Heart right ventricle (tissue), 16 donors: ENCODE measurements at regions not wholly inside any gene's neighbourhood (a gene's known extent, or its start where the extent isn't known, plus 50 kb on each side); places are given as distances from the start of the nearest gene placed in this dataset.

Experiments
- ATAC-seq, 8 donors: fragments of 200-7000 bp; cut with Tn5 transposase; one replicate each; pipeline ENCODE4 v1.9.1; 2020; ENCODE audit warnings: mild to moderate bottlenecking in 8 of 8, moderate library complexity in 8 of 8, moderate number of reproducible peaks in 1 of 8
- DNase-seq, 2 donors: peaks; one replicate each; pipeline ENCODE4 v3.0.0-alpha.2; 2020
- H3K27ac ChIP-seq, 10 donors: fragments of 200-600 bp; sonication (generic) in 2 of 10; one replicate each; pipeline versions ENCODE4 v1.5.0 to v1.8.0; 2020 to 2022; ENCODE audit warnings: mild to moderate bottlenecking in 3 of 10
- H3K27me3 ChIP-seq, 7 donors: fragments of 200-600 bp; one replicate each; pipeline ENCODE4 v1.8.0; 2021 to 2022; ENCODE audit warnings: mild to moderate bottlenecking in 2 of 7
- H3K36me3 ChIP-seq, 9 donors: fragments of 200-600 bp; sonication (generic) in 1 of 9; one replicate each; pipeline versions ENCODE4 v1.5.0 to v1.8.0; 2020 to 2022; ENCODE audit warnings: mild to moderate bottlenecking in 2 of 9
- H3K4me1 ChIP-seq, 9 donors: fragments of 200-600 bp; sonication (generic) in 1 of 9; one replicate each; pipeline versions ENCODE4 v1.5.0 to v1.8.0; 2020 to 2022; ENCODE audit warnings: mild to moderate bottlenecking in 4 of 9
- H3K4me3 ChIP-seq, 10 donors: fragments of 200-600 bp; sonication (generic) in 2 of 10; one replicate each; pipeline versions ENCODE4 v1.5.0 to v1.8.0; 2020 to 2022; ENCODE audit warnings: mild to moderate bottlenecking in 7 of 10, moderate library complexity in 2 of 10
- H3K9me3 ChIP-seq, 11 donors: fragments of 200-600 bp in 10 of 11; sonication (generic) in 2 of 11; one replicate each; pipeline versions ENCODE4 v1.5.0 to v1.8.0; 2013 to 2022; ENCODE audit warnings: mild to moderate bottlenecking in 2 of 11, control low read depth in 1 of 11, moderate library complexity in 1 of 11
- CTCF ChIP-seq, 9 donors: fragments of 200-600 bp; sonication (generic) in 2 of 9; IDR thresholded peaks; one replicate each; pipeline versions ENCODE4 v1.5.0 to v1.8.0; 2021 to 2022; ENCODE audit warnings: antibody characterized with exemption in 9 of 9, mild to moderate bottlenecking in 5 of 9, moderate library complexity in 1 of 9
- whole genome bisulfite sequencing, 2 donors: extraction: QIAGEN DNeasy Blood & Tissue Kit; methylation state at CpG; one replicate each; pipeline ENCODE4 v1.1.7; 2013; ENCODE audit warnings: inconsistent platforms in 1 of 2; 5-methylcytosine and 5-hydroxymethylcytosine counted together
- intact Hi-C, 10 donors: fragments of 100-400 bp; cut with DNase I; formaldehyde crosslinking; loops; one replicate each; pipeline versions ENCODE4 v1.11.1 to v1.14.2; 2022
- donor health status: Arrhythmogenic right ventricular cardiomyopathy.
- donor health status: ischemic (EF 13 %, LVEDD 7.1; RV severe dilation, severe dysfunction).
- donor health status: healthy with polysubstance abuse.
- donor health status: DM: no; HTN: yes; CAD: no.
- donor health status: DM: no; HTN: no; CAD: no.
- donor health status: ischemic (EF 25% LVEDD 6.9; RV normal size, moderate dysfunction).
- donor health status: ischemic (EF 25% LVEDD 5.7; RV mildly dilated, moderate dysfunction).
- donor health status: healthy.
- donor health status: DM: yes; HTN: yes; CAD: no.
- donor health status: Ischemic cardiomyopathy.
- donor health status: ischemic (EF 35%, LVEDD 5.7; RV mildly dilated, moderate dysfunction).
- donor health status: nonischemic (EF 11% LVEDD 7.7; RV severe dilation, severe dysfunction).
- donor health status: DM: yes; HTN: yes; CAD: no.
- donor health status: PGD.
- donor health status: ischemic (EF 29% LVEDD 5.4; RV normal size, mild dysfunction).
- donor health status: nonischemic (EF 23%, LVEDD 6.1; RV moderate dilation, normal function).

GRCh38 chr15:55126111-55126510, 70.6 kb downstream of the RSL24D1 start:
- H3K27me3 ChIP-seq: no peaks in the 10 kb centered on the region
- H3K4me1 ChIP-seq: peaks cover 0 to 5% (median 0%) of the 10 kb centered on the region in 9 donors
- peaks cover 0 to 2% (median 0%) of the 10 kb centered on the region in 11 donors for H3K9me3 ChIP-seq
- no peak for TF ChIP-seq CTCF (IDR thresholded peaks at IDR 0.05)
- no peak for ATAC-seq
- 90 to 91% methylated on average over 3 of the region's 3 CpGs for WGBS, 2 donors
- no peak for DNase-seq
- no peak overlapping the region for H3K27ac ChIP-seq
- H3K4me3 ChIP-seq: no peak overlapping the region
- no peaks in the 10 kb centered on the region for H3K36me3 ChIP-seq
- intact Hi-C loops: no loop called here

GRCh38 chr15:55124616-55125015, 72.1 kb downstream of the RSL24D1 start:
- H3K9me3 ChIP-seq: no peaks in the 10 kb centered on the region
- DNase-seq (no peak), ATAC-seq (no peak)
- H3K36me3 ChIP-seq: no peaks in the 10 kb centered on the region
- WGBS, 2 donors: 55 to 61% methylated on average over 5 of the region's 5 CpGs
- no peak for TF ChIP-seq CTCF (IDR thresholded peaks at IDR 0.05)
- intact Hi-C loops: no loop called here
- H3K4me3 ChIP-seq: no peak overlapping the region
- no peak overlapping the region for H3K27ac ChIP-seq
- peaks cover 0 to 5% (median 0%) of the 10 kb centered on the region in 9 donors for H3K4me1 ChIP-seq
- H3K27me3 ChIP-seq: no peaks in the 10 kb centered on the region

- ATAC-seq: no peak
- WGBS, 2 donors: 89 to 91% methylated on average over 2 of the region's 2 CpGs
- DNase-seq: no peak
These were observed 78.3 kb downstream of the RSL24D1 start for GRCh38 chr15:55118344-55118870.

GRCh38 chr15:55116636-55117035, 80.1 kb downstream of the RSL24D1 start:
- Histone ChIP-seq H3K4me3 (no peak overlapping the region), H3K36me3 (no peaks in the 10 kb centered on the region), H3K27ac (no peak overlapping the region), H3K4me1 (no peaks in the 10 kb centered on the region), H3K9me3 (no peaks in the 10 kb centered on the region), H3K27me3 (no peaks in the 10 kb centered on the region)
- no peak for TF ChIP-seq CTCF (IDR thresholded peaks at IDR 0.05)
- intact Hi-C loops: no loop called here
- no peak for DNase-seq
- 53 to 58% methylated on average over 2 of the region's 2 CpGs for WGBS, 2 donors
- ATAC-seq: no peak

More at GRCh38 chr15:55118344-55118870, 78.3 kb downstream of the RSL24D1 start:
- Histone ChIP-seq H3K9me3 (no peaks in the 10 kb centered on the region), H3K27me3 (no peaks in the 10 kb centered on the region), H3K4me1 (no peaks in the 10 kb centered on the region), H3K4me3 (no peak overlapping the region), H3K27ac (no peak overlapping the region), H3K36me3 (no peaks in the 10 kb centered on the region)
- intact Hi-C loops: no loop called here
- TF ChIP-seq CTCF (IDR thresholded peaks at IDR 0.05): no peak
